GM19468 (cell line): ENCODE measurements at regions not wholly inside any gene's neighbourhood (a gene's known extent, or its start where the extent isn't known, plus 50 kb on each side); places are given as distances from the start of the nearest gene placed in this dataset.

Source experiments
- ATAC-seq: cut with Tn5 transposase; IDR thresholded peaks from one replicate; pipeline ENCODE4 v1.9.1; 2021; ENCODE audit warnings: mild to moderate bottlenecking, moderate library complexity, moderate number of reproducible peaks; ENCODE audit not compliant: unreplicated experiment; ENCODE audit errors: extremely low read depth

DNA sequence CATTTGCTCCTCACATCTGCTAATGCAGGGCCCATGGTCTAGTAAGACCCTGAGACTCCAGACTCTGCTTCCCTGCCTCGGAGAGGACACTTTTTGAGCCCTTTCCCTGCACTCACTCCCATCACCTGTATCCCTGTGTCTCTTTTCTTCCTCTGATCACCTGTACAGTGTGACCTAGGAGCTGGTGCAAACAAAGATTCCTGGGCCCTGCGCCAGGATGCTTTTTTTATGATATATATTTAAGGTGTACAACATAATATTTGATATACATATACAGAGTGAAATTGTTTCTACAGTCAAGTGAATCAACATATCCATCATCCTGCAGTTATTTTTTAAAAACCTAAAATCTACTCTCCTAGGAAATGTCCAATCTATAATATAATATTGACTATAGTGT, 355.4 kb downstream of the MAFB start:
- ATAC-seq = no peak

DNA sequence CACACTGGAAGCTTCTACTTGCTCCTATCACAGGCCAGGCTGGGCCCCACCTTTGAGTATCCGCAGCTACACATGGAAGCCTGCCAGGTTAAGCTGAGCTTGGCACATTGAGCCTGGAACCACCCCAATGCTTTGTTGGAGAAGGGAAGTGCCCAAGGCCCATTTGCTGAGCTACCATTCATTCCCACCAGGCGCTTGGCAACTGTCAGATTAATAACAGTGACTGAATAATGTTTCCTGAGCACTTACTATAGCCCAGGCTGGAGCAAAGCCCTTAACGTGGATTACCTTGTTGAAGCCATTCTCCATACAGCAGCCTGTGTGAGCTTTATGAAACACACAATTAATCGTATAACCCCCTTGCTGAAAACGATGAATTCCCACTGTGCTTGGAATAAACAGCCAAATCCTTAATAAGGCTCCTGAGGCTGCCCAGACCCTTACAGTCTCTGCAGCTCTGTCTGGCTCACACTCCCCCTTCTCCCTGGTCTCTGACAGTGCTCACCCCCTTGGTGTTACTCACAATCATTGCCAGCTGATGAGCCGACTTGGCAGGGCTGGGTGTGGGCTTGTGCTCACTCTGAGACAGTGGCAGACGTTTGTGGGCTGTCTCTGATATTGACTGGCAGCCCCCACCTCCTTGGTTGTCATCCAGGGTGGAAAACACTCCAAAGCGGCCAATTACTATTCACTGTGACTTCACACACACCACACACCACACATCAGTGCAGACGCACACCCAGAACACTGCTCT, 357.1 kb downstream of the MAFB start:
- ATAC-seq = no peak

DNA sequence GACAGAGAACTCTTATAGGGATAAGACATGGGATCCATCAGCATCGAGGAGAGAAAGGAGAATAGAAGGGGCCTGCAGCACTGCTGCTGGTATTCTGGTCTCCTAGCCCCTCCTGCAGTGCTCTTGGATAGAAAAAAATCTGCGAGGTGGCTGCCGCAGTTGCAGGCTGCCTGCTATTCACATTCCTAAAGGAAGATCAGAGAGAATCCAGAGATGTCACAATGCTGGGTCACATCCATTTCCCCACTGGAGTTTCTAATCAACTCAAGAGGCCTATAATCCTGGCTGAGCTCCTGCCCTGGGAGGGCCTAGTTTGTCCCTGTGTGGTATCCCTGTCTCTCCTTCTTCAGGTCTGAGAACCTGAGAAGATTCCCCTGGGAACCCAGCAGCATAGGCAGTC, 357.8 kb downstream of the MAFB start:
- no peak for ATAC-seq

DNA sequence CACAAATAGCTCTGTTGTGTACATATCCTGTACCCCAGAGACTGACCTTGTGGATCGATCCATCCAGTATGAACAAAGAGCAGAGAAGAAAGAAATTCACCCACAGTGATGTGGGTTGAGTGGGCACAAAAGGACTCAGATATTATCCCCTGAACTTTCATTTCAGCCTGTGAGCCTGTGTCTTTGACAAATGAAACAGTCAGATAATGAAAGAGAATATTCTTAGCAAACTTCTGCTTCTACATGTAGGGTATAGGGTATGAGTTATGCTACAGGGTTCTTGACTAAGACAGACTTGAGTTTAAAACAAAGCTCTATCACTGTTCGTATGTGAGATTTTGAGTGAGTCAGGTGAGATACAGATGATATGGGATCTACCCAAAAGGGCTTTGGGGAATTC, 359.7 kb downstream of the MAFB start:
- no peak for ATAC-seq

DNA sequence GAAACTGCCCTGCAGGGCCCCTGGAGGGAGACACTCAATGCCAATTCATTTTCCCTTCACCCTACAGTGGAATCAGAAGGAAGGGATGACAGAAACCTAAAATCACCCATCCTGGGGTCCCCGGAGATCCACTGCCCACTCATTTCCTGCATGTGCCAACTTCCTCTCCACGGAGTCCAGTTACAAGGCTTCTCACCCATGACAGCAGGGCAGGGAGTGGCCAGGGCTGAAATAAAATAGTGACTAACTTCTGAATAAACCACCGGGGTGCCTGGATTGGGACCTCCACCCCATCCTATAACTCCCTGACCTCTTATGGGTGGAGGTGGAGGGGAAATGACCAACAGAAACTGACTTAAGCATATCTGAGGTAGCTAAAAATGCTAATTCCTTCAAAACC, 362.3 kb downstream of the MAFB start:
- ATAC-seq = no peak

DNA sequence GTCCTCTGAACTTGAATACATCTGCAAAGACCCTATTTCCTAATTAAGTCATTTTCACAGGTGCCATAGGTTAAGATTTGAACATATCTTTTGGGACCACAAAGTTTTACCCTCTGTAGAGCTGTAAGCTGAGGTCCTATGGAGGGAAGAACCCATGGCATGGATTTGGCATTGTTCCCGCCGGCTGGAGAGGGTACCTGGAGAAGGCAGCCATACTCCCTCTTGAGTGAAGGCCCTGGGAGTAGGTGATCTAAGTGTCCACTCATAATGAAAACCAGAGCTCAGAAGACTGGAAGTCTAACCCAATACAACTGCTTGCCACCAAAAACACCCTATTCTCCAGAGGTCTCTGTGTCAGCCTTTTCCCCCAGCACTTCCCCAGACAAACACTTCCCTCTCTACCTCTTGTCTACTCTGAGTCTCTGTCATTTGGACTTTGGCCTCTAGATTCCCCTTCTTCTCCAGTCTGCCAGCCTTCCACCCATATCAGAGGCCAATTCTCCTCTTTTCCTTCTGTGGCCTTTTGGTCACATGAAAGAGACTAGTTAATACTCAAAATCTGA, 363.9 kb downstream of the MAFB start:
- ATAC-seq = no peak

DNA sequence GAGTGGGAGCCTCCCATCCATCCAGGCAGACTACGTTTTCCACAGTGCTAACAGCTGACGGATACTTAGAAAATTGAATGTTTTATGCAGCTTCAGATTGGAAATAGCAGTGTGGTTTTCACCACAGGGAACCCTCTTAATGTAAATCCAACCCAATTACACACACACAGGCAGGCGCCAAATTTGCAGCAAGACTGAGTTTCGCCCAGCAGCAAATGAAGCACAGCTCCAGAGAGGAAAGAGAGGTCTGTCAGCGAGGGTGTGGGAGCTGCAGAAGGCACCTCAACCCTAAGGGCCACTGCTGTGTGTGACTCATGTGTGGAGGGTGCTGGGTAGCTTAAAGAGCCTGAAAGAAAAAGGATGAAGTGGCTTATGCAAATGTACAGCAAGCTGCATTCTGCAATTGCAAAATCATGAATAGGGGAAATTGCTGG, 365.7 kb downstream of the MAFB start:
- ATAC-seq = no peak

DNA sequence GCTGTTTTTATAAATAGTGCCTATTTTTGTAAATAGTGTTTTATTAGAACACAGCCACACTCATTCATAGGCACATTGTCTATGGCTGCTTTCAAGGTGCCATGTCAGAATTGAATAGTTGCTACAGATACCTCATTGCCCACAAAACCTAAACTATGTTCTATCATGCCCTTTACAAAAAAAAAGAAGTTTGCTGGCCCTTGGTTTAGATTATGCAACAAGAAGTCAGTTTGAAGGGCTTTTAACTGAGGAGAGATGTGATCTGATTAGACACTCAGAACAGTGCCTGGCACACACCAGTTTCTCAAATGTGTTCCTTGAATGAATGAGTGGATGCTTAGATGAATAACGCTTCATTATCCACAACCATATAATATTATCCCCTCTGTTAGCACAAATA, 366.1 kb downstream of the MAFB start:
- no peak for ATAC-seq

DNA sequence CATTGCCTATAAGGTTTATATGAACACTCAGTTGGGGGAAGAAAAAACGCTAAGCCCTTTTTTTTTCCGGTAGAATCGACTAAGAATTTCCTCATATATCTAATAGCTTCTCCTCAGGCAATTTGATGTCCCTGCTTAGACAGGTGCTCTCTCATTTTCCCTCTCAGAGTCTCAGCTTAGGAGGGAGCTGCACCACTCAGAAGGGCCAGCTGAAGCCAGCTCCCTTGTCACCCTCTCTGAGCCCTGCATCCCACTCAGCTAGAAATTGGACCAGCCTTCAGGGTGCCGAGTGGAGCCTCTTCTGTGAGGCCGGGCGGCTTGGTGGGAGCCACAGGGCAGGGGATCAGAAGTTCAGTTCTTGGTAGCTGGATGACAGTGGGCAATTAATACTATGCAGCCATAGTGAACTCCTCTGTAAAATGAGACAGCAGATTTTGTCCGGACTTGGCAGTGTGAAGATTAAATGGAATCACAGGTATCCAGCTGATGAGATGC, 368.5 kb downstream of the MAFB start:
- ATAC-seq = no peak

DNA sequence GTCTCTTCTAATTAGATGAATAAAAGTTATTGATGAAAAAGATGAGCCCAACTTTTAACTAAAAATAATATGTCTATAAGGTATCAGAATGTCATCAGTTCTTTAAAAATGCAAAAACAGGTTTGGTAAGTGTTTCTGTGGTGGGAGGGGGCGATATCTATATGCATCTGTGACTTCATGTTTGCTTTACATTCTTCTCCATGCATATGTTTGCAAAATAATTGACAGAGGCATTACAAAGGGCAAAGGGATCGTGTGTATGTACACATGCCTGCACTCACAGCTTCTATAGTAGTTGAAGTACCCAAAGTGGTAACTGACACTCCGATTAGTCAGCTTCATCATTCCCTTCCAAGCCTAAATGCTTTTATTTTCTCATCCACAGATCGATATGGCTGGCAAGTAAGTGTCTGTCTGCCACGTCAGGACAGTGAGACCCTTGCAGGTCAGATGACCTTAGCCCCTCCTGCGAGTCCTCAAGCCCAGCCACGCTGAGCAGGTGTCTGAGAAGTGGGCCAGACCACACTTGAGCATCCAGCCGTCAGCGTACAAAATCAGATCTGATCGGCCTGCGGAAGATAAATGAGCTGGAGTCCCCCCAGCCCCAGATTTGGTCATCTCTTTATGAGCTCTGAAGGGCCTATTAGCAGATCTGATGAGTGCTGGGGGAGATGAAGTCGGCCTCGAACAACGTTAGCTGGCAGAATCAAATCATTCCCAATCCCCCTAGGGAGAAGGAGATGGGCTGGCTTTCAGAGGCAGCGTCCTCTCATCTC, 369.1 kb downstream of the MAFB start:
- no peak for ATAC-seq

DNA sequence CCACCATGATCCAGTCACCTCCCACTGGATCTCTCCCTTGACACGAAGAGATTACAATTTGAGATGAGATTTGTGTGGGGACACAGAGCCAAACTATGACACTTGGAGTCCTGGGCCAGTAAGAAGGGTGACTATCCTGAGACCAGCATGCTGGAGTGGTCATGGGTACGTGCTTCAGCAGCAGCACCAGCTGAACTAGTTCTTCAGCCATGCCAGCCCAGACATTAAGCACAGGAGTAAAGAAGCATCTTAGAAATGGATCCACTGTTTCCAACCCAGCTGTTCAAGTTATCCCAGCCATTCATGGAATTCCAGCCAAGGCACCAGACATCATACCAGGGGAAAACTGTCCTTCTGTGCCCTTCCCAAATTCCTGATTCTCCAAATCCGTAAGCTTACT, 370.0 kb downstream of the MAFB start:
- no peak for ATAC-seq

DNA sequence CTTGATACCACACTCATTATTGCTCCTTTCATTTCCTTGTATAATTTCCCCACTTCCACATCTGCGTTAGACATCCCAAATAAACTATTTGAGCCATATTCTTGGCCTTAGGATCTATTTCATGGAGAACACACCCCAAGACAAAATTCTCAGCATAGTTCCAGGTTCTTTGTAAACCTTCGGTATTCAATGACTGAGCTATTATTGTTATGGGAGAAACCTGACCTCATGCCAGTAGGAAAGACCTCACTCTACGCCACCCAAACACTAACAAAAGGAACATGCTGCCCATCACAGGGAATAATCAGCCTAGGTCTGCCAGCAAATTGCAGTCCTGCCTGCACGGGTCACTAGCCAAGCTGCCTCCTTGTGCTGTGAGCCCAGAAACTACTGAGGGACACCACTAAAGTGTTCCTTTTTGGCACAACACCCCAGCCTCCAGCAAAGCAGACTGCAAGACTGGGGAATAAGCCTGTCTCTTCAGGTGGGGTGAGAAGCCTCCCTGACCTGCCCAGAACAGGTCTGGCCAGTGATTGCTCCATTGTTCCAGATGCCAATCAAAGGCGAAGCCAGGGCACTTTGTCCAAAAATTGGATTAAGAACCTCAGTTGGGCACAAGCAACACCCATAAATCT, 371.8 kb downstream of the MAFB start:
- ATAC-seq = no peak

DNA sequence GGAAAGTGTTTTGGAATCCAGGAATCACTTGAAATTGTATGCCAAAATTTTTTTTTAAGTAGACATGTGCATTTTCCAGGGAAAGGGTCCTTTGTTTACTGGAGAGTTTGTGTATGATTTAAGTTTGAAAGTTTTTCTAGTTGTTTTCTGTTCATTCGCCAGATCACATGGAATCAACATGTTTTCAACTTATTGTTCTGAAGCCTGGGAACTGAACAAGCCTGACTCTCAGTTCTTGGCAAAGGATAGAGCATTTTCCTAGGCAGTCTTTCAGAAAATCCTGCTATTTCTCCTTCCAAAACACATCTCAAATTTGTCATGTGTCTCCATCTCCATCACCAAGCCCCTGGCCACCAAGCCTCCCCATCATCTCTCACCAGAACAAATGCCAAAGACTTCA, 374.8 kb downstream of the MAFB start:
- ATAC-seq = no peak

DNA sequence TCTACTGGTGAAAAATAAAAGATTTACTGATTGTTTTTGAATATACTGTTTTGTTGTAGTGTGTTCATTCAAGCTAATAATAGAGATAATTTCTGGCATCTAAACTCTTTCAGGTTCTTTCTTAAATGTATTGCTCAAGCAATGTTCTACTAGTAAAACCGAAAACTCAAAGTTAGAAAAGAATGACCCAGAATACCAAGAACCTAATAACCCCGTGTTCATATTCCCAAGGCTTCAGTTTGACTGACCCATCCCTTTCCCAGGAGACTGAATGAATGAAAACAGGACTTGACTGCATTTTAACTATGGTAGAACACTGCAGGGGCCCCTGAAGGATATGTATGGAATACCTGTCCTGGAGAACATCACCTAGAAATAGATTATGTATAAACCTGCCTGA, 375.3 kb downstream of the MAFB start:
- no peak for ATAC-seq

DNA sequence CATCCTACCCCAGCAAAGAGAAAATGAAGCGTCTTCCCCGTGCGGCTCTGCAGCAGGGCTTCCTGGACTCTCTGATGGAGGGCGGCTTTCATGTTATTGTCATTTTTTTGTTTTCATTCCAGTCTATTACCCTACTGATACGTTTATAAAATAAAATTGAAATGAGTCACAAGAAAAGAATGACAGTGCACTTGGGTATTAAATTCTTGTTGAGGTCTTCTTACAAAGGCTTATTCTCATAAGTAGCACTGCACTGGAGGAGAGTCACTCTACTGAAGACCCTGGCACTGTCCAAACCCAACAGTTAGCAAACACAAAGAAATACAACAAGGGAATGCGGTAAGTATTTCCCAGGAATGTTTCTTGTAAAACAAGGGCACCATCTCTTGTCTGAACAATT, 379.3 kb downstream of the MAFB start:
- ATAC-seq = no peak

DNA sequence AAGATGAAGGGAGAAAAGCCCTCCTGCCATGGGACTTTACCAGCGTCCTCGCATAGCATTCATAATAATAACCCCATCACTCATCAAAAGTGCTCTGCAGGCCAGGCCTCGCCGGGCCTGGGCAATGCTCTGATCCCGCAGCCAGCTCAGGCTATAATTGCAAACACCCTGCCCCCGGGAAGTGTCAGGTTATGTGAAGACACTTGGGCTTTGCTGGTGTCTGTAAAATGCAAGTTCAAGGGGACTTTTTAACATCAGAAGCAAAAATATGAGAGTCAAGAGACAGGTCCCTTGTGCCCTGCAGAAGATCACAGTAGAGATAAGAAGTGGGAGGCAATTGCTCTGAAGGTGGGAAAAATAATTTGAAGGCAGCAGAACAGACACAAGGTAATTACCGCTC, 381.0 kb downstream of the MAFB start:
- ATAC-seq = no peak

DNA sequence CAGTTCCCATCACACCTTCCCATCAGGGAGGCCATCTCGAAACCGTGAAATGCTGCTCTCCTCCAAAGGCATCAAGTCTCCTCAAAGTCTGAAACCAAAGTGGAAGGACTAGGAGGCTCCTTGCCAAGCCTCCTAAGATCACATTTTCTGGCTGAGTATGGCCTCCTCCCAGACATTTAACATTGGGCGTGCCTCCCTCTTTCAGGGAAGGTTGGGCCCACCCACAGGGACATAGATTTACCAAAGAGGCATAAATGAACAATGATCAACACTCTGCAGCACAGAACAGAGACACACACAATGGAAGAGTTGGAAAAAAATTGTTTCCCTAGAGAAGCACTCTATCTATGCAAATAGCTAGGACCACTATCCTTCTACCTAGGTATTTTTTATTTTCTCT, 381.8 kb downstream of the MAFB start:
- no peak for ATAC-seq

DNA sequence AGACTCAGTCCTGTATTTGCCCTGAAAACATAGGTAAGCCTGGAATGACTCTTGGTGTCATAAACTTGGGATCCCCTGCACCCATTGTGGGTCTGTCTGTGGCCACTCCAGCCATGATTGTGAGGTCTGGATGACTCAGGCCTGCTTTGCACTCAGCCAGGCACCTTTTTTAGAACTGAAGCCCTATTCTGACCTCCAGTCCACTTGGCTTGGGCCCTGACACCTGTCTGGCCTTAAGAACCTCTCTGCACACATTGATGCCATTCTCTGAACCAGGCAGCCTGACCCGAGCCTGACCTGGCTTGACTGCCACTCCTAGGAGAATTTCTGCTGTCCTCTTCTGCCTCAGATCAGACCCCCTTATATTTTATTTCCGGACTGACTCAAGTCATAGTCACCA, 383.7 kb downstream of the MAFB start:
- ATAC-seq = no peak

DNA sequence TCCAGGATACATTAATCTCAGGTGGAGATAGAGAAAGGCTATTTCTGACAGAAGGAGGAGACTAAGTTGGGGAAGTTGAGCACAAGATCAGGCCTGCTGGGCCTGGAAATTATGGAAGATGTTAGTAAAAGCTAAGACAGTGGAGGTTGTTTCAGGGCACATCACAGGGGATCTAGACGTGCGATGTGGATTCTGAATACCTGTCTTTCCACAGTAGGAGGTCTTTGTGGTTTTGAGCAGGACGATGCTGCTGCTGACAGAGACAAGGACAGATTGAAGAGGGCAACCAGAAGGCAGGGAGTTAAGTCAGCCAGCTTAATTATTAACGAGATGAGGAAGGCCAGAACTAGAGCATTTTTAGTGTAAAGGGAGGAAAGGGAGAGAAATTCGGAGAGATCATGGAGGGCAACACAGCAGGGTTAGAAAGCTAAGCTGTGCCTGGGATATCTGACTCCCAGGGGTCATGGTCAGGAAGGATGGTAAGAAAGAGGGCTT, 384.9 kb downstream of the MAFB start:
- no peak for ATAC-seq

DNA sequence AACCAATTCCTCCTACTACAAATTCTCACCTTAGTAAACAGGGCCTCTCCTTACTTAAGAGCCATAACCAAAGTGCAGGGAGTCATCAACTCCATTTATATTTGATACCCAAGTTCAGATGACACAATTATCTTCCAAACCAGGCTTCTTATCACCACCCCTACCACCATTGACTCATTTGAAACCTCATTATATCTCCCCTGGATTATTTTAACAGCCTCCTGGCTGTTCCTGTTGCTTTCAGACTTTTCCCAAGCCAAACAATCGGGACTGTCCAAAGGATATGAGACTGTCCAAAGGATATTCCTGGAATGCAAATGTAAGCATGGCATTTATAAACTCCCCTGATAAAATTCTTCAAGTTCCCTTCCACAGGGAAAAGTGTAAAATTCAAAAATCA, 394.3 kb downstream of the MAFB start:
- ATAC-seq = no peak

DNA sequence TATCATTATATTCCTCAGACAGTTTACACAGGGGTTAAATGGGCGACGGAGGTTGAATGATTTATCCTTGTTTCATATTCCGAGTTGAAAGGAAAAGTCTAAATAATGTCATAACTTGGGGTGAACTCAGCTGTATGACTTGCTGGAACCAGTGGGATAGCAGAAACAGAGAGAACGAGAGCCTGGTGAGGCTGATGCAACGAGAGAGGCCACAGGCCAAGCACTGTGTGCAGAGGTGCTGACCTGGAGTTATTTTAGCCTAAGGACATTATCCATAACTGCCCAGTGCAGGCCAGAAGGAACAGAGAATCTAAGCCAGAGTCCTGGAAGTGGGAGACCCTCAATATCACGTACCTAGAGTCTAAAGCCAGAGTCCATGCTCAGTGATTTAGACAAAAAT, 394.9 kb downstream of the MAFB start:
- no peak for ATAC-seq
